ENCODE measurements at regions not wholly inside any gene's neighbourhood (a gene's known extent, or its start where the extent isn't known, plus 50 kb on each side); places are given as distances from the start of the nearest gene placed in this dataset.

DNA sequence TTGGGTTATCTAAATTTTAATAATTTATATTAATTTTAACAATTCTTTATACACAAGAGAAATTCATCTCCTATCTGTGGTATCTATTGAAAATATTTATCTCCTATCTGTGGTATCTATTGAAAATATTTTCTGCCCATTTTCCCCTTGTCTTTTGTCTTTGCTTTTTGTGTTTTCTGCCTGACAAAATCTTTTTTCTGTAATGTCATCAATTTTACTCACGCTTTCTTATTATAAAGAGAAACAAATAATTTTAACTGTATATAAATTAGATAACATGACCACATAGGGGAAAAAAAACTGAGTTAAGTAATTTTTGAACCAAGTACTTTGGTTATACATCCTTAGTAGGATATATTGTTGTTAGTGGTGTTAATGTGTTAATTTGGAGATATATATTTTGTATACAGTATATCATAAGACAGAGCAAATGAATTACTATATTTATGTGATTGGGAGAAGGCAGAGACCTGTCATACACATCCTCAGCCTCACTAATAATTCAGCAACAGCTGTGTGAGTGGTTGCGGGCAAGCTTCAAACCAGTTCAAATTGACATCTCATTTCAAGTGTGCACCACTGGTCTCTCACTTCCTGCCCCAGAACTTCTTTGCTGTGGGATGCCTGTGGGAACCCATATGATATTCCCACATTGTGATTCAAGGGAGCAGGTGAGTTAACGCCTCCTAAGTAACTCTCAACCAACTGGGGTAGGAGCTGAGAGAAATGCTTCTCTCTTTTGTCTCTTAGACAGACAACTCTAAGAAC lies 292.4 kb downstream of the SP3 start:
- DNase-seq (ENCODE audit: low read depth): no peak

DNA sequence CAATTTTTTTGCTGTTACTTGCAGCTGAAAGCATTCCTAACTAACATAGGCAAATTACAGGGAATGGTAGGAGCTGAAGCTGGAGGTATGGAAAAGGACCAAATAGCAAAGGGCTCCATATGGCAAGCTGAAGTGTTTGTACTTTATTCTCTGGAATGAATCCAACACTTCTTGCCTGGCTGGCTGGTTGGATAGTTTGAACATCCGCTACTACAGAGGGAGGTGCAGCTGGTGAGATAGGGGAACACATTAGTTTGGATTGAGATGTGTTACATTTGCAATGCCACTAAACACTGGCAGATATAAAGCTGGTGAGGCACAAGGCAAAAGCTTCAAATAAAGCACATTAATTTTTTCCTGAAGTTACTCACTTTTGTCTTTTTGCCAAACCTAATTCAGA lies 291.5 kb downstream of the SP3 start:
- DNase-seq (ENCODE audit: low read depth): no peak

DNA sequence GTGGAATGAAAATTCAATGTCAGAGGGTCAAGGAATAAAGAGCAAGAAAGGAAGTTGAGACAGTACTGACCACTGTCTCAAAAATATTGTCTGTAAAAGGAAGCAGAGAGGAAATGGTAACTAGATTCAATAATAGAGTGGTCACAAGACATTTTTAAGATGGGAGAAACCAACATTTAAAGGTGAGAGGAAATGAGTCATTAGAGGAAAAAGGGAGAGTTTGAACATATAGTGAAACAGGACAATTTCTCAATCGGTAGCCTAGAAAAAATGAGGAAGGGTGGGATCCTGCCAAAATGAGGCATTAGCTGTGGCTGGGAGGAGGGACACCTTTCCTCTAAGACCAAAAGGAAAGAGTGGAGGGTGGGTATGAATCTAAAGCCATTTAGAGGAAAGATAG lies 288.5 kb downstream of the SP3 start:
- DNase-seq (ENCODE audit: low read depth): no peak

DNA sequence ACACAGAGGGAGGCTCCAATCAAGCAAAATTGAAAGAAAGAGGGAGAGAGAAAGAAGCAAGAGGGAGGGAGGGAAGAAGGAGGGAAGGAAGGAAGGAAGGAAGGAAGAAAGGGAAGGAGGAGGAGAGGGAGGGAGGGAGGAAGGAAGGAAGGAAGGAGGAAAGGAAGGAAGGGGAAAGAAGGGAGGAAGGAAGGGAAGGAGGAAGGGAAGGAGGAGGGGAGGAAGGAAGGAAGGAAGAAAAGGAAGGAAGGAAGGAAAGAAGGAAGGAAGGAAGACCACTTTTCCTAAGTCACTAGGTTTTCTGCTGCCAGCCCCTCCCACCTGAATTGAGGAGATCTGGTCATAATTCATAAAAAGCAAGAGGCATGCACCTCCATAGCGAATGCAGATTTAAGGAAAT lies 287.0 kb downstream of the SP3 start:
- DNase-seq (ENCODE audit: low read depth): no peak

DNA sequence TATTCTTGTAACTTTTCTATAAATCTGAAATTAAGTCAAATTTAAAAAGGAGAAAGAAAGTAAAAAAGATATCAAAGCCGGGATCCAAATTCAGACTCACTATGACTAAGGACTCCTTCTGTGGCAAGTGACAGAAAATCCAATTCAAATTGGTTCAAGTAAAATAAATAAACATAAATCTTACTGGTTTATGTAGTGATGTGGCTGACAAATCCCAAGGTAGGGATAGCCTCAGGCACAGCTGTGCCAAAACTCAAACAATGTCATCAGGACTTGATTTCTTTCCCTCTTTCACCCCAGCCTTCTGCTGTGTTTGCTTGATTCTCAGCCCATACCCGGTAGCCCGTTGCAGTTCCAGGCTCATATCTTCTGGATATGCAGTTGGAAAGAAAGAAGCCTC lies 284.6 kb downstream of the SP3 start:
- no peak for DNase-seq (ENCODE audit: low read depth)

DNA sequence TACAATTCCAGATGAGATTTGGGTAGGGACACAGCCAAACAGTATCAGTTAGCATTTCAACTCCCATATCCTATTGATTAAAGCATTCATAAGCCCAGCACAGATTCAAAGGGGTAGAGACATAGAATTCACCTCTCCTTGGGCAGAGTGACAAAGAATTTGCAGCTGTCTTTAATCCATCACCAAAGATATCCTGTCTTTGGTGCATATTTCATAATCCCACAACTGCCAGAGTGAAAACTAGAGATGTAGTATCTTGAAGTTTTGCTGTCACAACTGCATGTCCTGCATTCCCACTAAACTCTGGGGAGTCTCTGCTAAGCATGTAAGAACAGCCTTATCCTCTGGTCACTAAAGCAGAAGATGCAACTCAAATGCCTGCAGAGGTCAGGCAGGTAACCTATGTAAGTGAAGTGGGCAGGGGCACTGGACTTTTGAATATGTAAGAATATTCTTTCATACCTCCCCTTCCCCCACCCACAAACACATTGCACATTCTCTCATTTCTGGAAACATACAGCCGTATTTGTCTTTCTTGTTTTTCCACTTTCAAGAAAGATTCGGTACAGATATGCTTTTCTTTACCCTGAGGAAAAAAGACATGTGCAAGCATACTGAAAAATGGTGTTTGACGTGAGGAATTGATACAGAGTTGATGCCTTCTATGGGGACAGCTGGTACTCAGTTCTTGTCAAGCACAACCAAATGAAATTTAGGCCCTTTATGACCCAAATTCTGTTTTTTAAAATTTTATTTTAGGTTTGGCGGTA lies 283.1 kb downstream of the SP3 start:
- no peak for DNase-seq (ENCODE audit: low read depth)

DNA sequence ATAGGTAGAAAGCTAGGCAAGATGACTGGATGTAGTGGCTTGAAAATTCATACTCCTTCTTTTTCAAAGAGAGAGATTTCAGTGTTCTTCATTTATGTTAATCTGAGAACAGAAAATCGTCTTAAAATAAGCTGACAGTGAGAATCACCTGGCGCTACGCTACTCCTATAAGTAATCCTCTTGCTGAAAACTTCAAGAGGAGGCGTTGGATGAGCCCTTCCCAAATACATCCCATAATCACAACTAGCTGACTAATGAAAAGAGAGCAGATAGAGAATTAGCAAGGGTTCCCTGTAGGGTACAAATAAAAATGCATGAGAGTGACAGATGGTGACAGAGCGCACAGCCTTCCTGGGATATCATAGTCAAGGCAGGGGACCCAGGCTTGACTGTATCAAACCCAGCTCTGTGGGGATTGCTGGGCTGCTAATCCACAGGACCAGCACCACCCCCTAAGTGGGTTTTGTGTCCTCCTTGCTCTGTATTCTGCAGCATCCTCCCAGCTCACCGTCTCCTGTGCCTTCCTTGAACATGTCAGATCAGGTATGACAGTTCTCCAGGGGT lies 280.2 kb downstream of the SP3 start:
- no peak for DNase-seq (ENCODE audit: low read depth)

DNA sequence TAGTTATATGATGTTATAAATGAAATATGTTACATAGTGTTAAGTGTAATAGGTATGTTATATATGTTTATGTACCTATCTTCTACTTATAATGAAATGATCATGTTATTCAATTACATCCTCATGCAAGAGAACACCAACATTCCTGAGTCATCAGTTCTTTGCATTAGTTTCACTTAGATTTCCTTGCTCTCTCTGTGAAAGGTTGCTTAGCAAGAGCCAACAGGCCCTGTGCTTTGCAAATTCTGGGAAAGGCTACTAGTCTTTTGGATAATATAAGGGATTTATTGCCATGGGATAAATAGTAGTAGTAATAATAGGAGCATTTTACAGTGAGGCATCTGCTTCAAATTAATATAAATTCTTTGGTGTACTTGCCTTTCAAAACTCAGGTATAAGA lies 274.8 kb downstream of the SP3 start:
- DNase-seq (ENCODE audit: low read depth): no peak

DNA sequence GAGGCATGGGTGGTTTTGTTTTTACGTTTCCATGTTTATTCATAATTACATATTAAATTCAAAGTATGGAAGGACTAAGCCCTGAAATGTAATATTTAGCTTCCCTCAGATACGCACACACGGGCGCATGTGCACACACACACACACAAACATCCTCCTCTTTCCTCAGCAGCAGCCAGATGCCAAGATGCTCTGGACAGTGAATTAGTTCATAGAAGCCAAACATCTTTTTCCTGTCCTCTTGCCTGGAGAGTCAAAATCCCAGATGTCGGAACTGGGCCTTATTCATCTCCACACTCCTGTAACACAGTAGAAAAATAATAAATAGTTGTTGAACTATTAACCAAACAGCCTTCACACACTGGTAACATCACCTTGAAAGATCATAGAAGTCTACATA lies 273.1 kb downstream of the SP3 start:
- no peak for DNase-seq (ENCODE audit: low read depth)

DNA sequence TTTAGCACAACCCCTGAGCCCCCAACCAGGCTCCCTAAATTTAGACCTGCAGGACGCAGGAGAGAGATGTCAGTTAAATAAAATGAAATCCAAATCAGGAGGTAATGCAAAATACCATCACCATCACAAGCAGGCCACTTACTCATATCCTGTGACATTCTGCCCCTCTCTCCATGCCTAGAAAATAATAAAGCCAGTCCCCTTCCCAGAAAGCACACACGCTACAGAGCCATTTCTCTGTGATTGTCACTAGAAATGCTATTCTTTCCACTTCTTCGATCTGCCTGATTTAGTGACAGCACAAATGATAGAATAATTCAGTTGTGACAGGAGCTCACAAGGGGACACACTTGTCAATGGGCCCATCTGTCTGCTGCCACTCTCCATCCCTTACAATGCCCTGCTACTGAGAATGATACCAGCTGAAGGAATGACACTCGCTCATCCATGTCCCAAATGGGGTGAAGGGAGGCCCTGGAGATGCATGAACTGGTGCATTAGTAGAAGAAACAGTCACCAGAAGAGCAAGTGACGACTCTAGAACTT lies 272.1 kb downstream of the SP3 start:
- DNase-seq (ENCODE audit: low read depth): no peak

DNA sequence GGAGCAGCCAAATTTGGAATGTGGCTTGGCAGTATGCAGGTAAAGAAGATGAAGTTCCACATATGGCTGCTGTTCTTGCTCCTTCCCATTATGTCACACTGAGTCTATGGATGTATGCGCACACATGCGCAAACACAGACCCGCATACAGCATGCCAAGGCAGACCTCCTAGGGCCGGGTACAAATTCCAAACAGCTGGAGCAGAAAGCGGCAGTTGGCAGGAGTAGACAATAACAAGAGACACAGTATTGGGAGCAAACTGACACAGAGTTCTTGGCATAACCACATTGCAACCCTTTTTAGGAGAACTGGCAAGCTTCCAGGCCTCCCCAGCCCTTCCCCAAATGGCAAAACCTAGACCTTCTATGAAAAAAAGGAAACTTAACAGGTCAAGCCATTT lies 268.9 kb downstream of the SP3 start:
- DNase-seq (ENCODE audit: low read depth): no peak

DNA sequence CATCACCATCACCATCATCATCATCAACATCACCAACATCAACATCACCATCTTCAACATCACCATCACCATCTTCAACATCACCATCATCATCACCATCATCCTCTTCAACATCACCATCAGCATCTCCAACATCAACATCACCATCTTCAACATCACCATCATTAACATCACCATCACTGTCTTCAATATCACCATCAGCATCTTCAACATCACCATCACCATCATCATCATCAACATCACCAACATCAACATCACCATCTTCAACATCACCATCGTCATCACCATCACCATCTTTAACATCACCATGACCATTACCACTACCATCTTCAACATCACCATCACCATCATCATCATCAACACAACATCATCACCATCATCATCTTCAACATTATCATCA lies 267.2 kb downstream of the SP3 start:
- DNase-seq (ENCODE audit: low read depth): no peak

DNA sequence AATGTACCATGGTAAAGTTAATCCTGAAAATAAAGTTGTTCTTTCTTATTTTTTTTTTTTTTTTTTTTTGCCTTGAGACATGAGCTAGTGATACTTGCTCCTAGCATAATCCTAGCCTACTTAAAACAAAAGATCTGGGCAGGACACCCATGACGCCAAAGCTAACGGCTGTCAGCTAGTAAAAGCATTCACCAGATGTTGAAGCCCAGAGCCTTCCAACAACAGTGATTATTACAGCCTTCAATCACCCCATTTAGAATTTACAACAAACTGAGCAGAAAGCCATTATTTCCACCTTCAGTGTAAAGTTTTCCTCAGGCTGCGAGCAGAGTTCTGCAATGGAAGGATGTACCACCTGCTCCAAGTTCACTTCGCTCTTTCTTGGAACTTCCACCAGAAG lies 259.5 kb downstream of the SP3 start:
- no peak for DNase-seq (ENCODE audit: low read depth)

DNA sequence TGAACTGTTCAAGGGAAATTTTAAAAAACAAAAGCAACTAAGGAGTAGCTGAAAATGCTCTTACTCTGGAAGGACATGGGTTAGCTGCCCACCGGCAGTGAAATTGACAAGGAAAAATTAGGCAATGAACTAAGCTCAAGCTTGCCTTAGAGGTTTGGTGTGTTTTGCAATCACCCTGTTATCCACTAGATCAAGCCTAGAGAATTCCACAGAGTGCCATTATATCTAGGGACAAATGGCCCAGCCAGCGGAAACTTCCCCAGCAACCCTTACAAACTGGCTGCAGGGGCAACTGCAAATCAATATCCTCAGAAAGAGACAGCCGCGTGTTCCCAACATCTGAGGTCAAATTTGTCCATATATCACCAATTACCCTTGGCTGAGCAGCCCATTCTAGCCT lies 258.2 kb downstream of the SP3 start:
- DNase-seq (ENCODE audit: low read depth): no peak

DNA sequence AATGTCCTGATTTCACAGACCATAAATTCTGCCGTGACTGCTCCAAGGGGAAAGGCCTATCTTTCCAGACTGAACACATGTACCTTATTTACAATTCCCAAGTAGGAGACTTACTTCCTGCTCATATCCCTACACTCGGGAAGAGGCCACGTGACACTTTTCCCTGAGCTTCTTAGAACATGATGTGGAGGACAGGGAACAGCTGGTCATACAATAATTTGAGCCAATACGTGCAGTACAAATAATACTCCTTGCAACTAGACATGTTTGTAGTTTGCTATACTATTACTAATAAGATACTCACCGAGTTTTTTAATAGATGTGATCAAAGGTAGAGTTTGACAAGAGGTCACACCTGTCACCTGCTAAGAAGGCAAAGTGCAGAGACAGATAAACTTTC lies 256.4 kb downstream of the SP3 start:
- no peak for DNase-seq (ENCODE audit: low read depth)

DNA sequence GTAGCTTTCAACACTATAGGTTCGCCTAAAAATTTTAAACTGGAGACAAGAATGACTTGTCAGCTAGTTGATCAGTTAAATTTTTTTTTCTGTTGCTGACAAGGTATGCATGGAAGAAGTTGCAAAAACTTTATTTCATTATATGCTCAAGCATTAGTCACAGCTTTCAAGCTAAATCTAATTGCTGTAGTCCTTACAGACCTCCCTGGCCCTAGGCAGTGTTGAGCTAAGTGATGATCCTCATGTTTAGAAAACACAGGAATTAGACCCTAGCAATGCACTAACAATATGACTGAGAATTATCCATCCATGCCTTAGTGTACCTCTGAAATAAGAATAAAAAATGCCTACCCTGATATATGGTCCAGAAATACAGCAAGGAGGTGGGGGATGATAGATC lies 253.4 kb downstream of the SP3 start:
- no peak for DNase-seq (ENCODE audit: low read depth)

DNA sequence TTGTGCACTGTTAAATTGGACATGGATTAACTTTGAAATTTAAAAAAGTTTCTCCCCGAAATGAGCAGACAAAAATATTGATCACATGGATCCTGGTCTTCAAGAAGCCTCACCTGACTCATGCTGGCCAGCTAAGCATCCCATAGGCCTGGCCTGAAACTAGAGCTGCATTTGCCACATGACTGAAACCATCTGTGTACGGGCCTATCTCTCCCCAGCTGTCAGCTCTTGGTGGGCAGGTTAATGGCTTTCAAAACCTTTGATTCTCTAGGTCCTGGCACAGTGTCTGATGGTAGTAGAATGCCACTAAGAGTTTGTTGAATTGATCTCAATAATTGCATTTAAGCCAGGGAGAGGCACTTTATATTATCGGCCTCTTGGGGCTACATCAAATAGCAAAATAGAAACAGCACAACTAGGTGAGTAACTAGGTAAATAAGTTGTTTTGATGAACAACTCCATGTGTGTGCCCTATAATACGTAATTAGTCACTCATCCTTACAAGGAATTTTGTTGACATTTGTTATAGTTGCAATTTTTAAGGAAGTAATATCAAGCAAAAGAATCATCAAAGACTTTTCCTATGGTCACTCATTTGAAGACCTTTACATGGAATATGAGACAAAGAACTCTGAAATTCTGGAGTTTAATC lies 251.1 kb downstream of the SP3 start:
- no peak for DNase-seq (ENCODE audit: low read depth)

DNA sequence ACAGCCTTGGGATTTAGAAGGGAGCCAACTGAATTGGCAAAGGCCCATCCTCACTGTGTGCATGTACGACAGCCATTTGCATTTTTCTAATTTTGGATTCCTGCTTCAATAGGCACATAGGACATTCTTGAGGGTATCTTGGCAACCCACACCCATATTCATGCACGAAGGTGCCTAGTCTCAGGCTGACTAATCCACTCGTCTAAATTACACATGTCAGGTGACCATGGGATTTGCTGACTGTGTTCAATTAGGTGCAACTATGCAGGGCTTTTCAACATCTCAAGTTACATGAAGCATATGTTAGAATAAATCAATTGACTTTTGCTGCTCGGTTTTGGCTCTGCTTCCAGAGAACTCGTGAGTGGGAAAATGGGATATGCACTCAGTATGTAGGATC lies 249.7 kb downstream of the SP3 start:
- DNase-seq (ENCODE audit: low read depth): no peak

DNA sequence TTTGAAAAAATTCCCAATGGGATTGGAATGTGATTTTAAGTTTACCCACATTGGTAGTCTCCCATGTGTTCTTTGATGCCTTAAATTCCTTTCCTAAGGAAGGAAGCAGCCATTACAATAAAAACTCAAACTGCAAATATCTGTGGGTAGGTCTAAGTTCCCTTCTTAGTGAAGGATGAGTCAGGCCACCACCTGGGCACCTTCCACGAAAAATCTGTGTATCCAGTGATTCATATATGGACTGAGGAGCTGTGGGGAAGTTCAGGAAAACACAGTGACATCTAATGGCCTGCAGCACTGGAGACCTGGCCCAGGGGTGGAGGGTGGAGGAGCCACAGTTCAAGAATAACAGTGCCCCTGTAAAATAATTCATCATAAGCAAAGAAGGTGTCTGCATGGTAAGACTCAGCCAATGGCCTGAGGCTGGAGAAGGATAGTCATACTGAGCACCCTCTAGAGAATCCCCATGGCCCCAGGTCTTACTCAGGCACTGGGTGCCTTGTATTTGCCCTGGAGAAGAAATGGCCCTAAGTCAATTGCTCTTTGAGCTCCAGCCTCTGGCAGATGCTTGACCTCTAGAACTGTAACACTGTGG lies 248.6 kb downstream of the SP3 start:
- no peak for DNase-seq (ENCODE audit: low read depth)

DNA sequence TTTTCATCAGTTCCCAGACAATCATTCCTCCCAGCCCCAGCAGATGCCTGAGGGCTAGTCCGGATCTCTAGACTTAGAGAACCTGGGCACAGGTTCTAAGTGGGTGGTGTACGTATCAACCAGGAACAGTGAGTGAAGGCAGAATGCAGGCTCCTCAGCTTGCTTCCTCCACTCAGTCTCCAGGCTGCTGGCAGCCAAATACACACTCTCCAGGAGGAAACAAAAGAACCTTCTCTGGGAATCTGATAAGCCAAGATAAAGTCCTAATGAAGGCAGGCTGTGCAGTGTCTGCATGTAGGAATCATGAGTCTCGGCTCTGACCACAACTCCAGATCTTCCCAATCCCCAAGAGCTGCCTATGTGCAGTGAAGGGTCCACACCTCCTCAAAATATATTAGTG lies 245.7 kb downstream of the SP3 start:
- no peak for DNase-seq (ENCODE audit: low read depth)

DNA sequence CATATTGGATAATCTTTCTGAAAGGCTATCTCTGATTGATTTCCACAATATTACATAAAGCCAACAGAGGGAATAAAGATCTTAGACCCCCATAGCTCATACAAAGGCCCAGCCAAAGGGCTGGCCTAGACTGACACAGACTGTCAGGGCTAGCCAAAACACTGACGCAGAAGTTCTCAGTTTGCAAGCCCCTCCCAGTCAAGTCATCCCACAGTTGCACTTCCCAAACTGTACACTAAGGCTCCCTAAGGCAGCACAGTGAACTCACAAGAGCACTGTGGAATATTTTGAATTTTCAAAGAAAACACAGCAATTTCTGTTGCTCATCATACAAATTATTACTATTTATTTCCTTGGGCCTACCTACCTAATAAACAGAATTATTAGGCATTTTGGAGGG lies 244.9 kb downstream of the SP3 start:
- no peak for DNase-seq (ENCODE audit: low read depth)

DNA sequence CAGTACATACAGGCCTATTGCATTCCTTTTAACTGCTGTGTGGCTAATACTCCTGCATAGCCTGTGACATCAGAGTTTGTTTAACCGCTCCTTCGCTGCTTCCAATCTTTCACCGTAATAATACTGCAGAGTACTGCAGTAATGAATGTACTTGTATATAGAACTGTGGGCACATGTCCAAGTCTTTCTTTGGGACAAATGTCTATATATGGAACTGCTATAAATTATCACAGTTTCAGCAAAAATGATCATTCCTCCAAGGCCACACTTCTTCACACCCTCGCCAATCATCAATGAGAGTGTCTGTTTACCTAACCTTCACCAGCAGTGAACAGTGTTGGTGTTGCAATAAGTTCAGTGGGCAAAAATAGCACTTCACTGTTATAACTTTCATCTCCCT lies 230.4 kb downstream of the SP3 start:
- no peak for DNase-seq (ENCODE audit: low read depth)
